SK-N-MC (cell line): ENCODE measurements at regions not wholly inside any gene's neighbourhood (a gene's known extent, or its start where the extent isn't known, plus 50 kb on each side); places are given as distances from the start of the nearest gene placed in this dataset.

Experiments
- EZH2 ChIP-seq: fragments of 200-600 bp; sonication (generic); IDR thresholded peaks from one replicate; pipeline ENCODE4 v1.6.1; 2017; ENCODE audit warnings: antibody characterized with exemption
- FOXP2 ChIP-seq: optimal IDR thresholded peaks from 2 replicates; pipeline ENCODE3; 2011; ENCODE audit warnings: mild to moderate bottlenecking, moderate library complexity; ENCODE audit not compliant: insufficient read depth; ENCODE audit errors: extremely low read length, control extremely low read depth
- POLR2AphosphoS5 ChIP-seq: IDR thresholded peaks from 2 replicates; pipeline ENCODE4 v1.6.1; 2012; ENCODE audit warnings: mild to moderate bottlenecking, low read depth, low read length, borderline replicate concordance

DNA sequence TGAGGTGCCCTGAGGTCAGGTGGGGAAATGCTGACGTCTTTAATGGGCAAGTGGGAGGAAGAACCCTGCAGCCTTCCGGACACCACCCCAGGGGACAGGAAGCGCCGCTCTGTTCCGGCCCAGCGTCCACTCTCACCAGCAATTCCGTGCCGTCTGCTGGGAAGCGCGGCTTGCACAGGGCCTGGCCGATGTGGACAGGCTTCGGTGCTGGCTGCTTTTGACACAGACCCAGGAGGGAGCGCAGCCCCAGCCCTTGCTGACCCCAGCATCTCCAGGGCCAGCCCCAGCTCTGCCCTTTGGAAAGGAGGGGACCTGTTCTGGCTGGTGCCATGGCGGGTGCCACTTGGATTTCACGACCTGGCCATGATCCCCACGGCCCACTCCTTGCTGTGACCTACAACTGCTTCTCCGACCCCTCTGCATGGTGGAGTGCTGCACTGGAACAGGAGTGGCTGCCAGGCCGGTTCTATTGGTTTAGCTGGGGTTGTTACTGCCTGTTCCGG is 123.2 kb downstream of the DLL1 start:
- TF ChIP-seq POLR2AphosphoS5 (no peak), EZH2 (no peak), FOXP2 (no peak)
